ENCODE measurements at regions not wholly inside any gene's neighbourhood (a gene's known extent, or its start where the extent isn't known, plus 50 kb on each side); places are given as distances from the start of the nearest gene placed in this dataset.
"Not testable (repeated sequence)": the region's sequence is repeated elsewhere in the genome, so short reads cannot be mapped to it uniquely, and the experiment has no call there.

GRCh38 chr17:30579610-30580315 is 102.6 kb downstream of the GOSR1 start:
- BruUV-seq (replicated peaks), result no TSS peak

GRCh38 chr17:30578015-30578717 is 101.0 kb downstream of the GOSR1 start:
- H3K27me3 ChIP-seq (replicated peaks; ENCODE audit: insufficient read depth, low read depth, low read length, poor library complexity); DNase-seq (ENCODE audit: low spot score); BruUV-seq (replicated peaks); H3K4me3 ChIP-seq (ENCODE audit: low read depth, low read length, poor library complexity, severe bottlenecking); CTCF ChIA-PET; intact Hi-C loops (cut with micrococcal nuclease; ENCODE audit: unreplicated experiment); POLR2A ChIA-PET (ENCODE audit: low non-redundant PET); H3K36me3 ChIP-seq (ENCODE audit: insufficient read depth, low read length, poor library complexity, severe bottlenecking); H3K4me1 ChIP-seq (ENCODE audit: insufficient read depth, low read length, poor library complexity, severe bottlenecking); H3K9me3 ChIP-seq (ENCODE audit: low read depth, low read length, poor library complexity, severe bottlenecking); H3K27ac ChIP-seq (ENCODE audit: low read depth, low read length, poor library complexity, severe bottlenecking): not testable (repeated sequence)

More at GRCh38 chr17:30579610-30580315, 102.6 kb downstream of the GOSR1 start:
- TF ChIP-seq CTCF (conservative IDR thresholded peaks at IDR 0.05; ENCODE audit: low read depth, low read length) (no peak), EZH2 (IDR thresholded peaks at IDR 0.05; ENCODE audit: borderline replicate concordance, low read depth, low read length, poor library complexity, severe bottlenecking) (no peak)
- Histone ChIP-seq H3K9me3 (ENCODE audit: low read depth, low read length, poor library complexity, severe bottlenecking) (no peaks in the 10 kb centered on the region), H3K27ac (ENCODE audit: low read depth, low read length, poor library complexity, severe bottlenecking) (no peak overlapping the region), H3K27me3 (replicated peaks; ENCODE audit: insufficient read depth, low read depth, low read length, poor library complexity) (no peaks in the 10 kb centered on the region), H3K4me1 (ENCODE audit: insufficient read depth, low read length, poor library complexity, severe bottlenecking) (no peaks in the 10 kb centered on the region), H3K36me3 (ENCODE audit: insufficient read depth, low read length, poor library complexity, severe bottlenecking) (no peaks in the 10 kb centered on the region), H3K4me3 (ENCODE audit: low read depth, low read length, poor library complexity, severe bottlenecking) (no peak overlapping the region)
- no peak for DNase-seq (ENCODE audit: low spot score)
- intact Hi-C loops (cut with micrococcal nuclease; ENCODE audit: unreplicated experiment), result no loop called here
- ChIA-PET POLR2A (ENCODE audit: low non-redundant PET) (no interaction called here), CTCF (no interaction called here)

Data from A673 (cell line).